Kidney (tissue), 13 donors: ENCODE measurements at regions not wholly inside any gene's neighbourhood (a gene's known extent, or its start where the extent isn't known, plus 50 kb on each side); places are given as distances from the start of the nearest gene placed in this dataset.

Experiments
- DNase-seq, 5 donors: peaks; one replicate each; pipeline ENCODE4 v3.0.0-alpha.2; 2013 to 2020
- FAIRE-seq: peaks from 2 replicates; lab custom pipeline; 2012; peaks lifted over from hg19 to GRCh38; lab: Jason Lieb, UNC
- H3K27ac ChIP-seq, 2 donors: one replicate each; pipeline ENCODE4 v1.7.0; 2013; ENCODE audit warnings: low read depth in 2 of 2, low read length in 2 of 2, inconsistent platforms in 1 of 2
- H3K27me3 ChIP-seq: one replicate; pipeline ENCODE4 v1.7.1; 2013; ENCODE audit warnings: low read length, inconsistent platforms; ENCODE audit not compliant: control insufficient read depth, insufficient read depth
- H3K36me3 ChIP-seq, 3 donors: one replicate each; pipeline versions ENCODE4 v1.7.0 to v1.7.1; 2013; ENCODE audit warnings: low read length in 3 of 3, control low read depth in 1 of 3, inconsistent platforms in 1 of 3; ENCODE audit not compliant: insufficient read depth in 3 of 3, control insufficient read depth in 2 of 3
- H3K4me1 ChIP-seq, 3 donors: one replicate each; pipeline versions ENCODE4 v1.7.0 to v1.7.1; 2013; ENCODE audit warnings: low read length in 3 of 3, inconsistent platforms in 1 of 3, low read depth in 1 of 3; ENCODE audit not compliant: control insufficient read depth in 2 of 3, insufficient read depth in 2 of 3
- H3K4me3 ChIP-seq, 3 donors: one replicate each; pipeline versions ENCODE4 v1.7.0 to v1.8.1; 2013; ENCODE audit warnings: low read length in 3 of 3, control low read depth in 1 of 3, inconsistent platforms in 1 of 3
- H3K9ac ChIP-seq, 3 donors: one replicate each; pipeline versions ENCODE4 v1.7.0 to v1.7.1; 2013; ENCODE audit warnings: low read length in 3 of 3, control low read depth in 1 of 3, inconsistent platforms in 1 of 3
- H3K9me3 ChIP-seq, 3 donors: one replicate each; pipeline versions ENCODE4 v1.7.0 to v1.7.1; 2013; ENCODE audit warnings: low read length in 3 of 3, control low read depth in 1 of 3, inconsistent platforms in 1 of 3; ENCODE audit not compliant: control insufficient read depth in 2 of 3, insufficient read depth in 1 of 3
- CTCF ChIP-seq: IDR thresholded peaks from 3 replicates; pipeline ENCODE4 v1.5.1; 2012; ENCODE audit warnings: mild to moderate bottlenecking, moderate library complexity, borderline replicate concordance; ENCODE audit not compliant: insufficient read depth; ENCODE audit errors: extremely low read depth
- intact Hi-C: fragments of 100-400 bp; cut with DNase I; formaldehyde crosslinking; loops from one replicate; pipeline ENCODE4 v1.11.1; 2022
- donor health status: control.
- donor health status: control.
- donor health status: control.
- donor health status: control.
- donor health status: control.
- donor health status: DM: yes; HTN: yes; CAD: no.
- donor health status: Normal renal cell carcinoma (clear cell type).

- no peak for TF ChIP-seq CTCF
- intact Hi-C loops, result no loop called here
- Histone ChIP-seq H3K36me3 (no peaks in the 10 kb centered on the region), H3K27me3 (no peaks in the 10 kb centered on the region), H3K27ac (no peak overlapping the region), H3K4me3 (no peak overlapping the region), H3K9me3 (no peaks in the 10 kb centered on the region), H3K4me1 (no peaks in the 10 kb centered on the region), H3K9ac (no peak overlapping the region)
- FAIRE-seq, result no peak
- DNase-seq, result no peak
These were observed 2083.5 kb upstream of the C9orf72 start for GRCh38 chr9:29656641-29657406.

- no peaks in the 10 kb centered on the region for H3K36me3 ChIP-seq
- H3K4me3 ChIP-seq, result no peak overlapping the region
- no peaks in the 10 kb centered on the region for H3K4me1 ChIP-seq
- H3K27me3 ChIP-seq, result no peaks in the 10 kb centered on the region
- intact Hi-C loops, result no loop called here
- H3K9me3 ChIP-seq, result no peaks in the 10 kb centered on the region
- H3K9ac ChIP-seq, result no peak overlapping the region
- TF ChIP-seq CTCF, result no peak
- no peak overlapping the region for H3K27ac ChIP-seq
- no peak for FAIRE-seq
- no peak for DNase-seq
These were observed 2084.5 kb upstream of the C9orf72 start for GRCh38 chr9:29657821-29658220.

- no peak for DNase-seq
- intact Hi-C loops, result no loop called here
- no peak overlapping the region for H3K9ac ChIP-seq
- H3K4me1 ChIP-seq, result no peaks in the 10 kb centered on the region
- H3K27me3 ChIP-seq, result no peaks in the 10 kb centered on the region
- no peaks in the 10 kb centered on the region for H3K36me3 ChIP-seq
- no peak overlapping the region for H3K27ac ChIP-seq
- no peaks in the 10 kb centered on the region for H3K9me3 ChIP-seq
- no peak for FAIRE-seq
- no peak for TF ChIP-seq CTCF
- H3K4me3 ChIP-seq, result no peak overlapping the region
These were observed 2085.7 kb upstream of the C9orf72 start for GRCh38 chr9:29659014-29659413.
